ENCODE measurements at regions not wholly inside any gene's neighbourhood (a gene's known extent, or its start where the extent isn't known, plus 50 kb on each side); places are given as distances from the start of the nearest gene placed in this dataset.

- no peak for DNase-seq (ENCODE audit: extremely low read depth, low read depth)
Measured at GRCh38 chr2:16314691-16315457, 350.8 kb downstream of the CYRIA start.

GRCh38 chr2:16314001-16314400 is 351.6 kb downstream of the CYRIA start:
- TF ChIP-seq CTCF (IDR thresholded peaks at IDR 0.05; ENCODE audit: low read depth, low read length): no peak
- DNase-seq (ENCODE audit: extremely low read depth, low read depth): no peak

More at GRCh38 chr2:16314691-16315457, 350.8 kb downstream of the CYRIA start:
- no peak for TF ChIP-seq CTCF (IDR thresholded peaks at IDR 0.05; ENCODE audit: low read depth, low read length)

GRCh38 chr2:16313235-16313975 is 352.2 kb downstream of the CYRIA start:
- no peak for DNase-seq (ENCODE audit: extremely low read depth, low read depth)
- no peak for TF ChIP-seq CTCF (IDR thresholded peaks at IDR 0.05; ENCODE audit: low read depth, low read length)

GRCh38 chr2:16312771-16313170 is 352.9 kb downstream of the CYRIA start:
- no peak for TF ChIP-seq CTCF (IDR thresholded peaks at IDR 0.05; ENCODE audit: low read depth, low read length)
- no peak for DNase-seq (ENCODE audit: extremely low read depth, low read depth)

GRCh38 chr2:16311521-16312440 is 353.9 kb downstream of the CYRIA start:
- no peak for DNase-seq (ENCODE audit: extremely low read depth, low read depth)
- TF ChIP-seq CTCF (IDR thresholded peaks at IDR 0.05; ENCODE audit: low read depth, low read length): no peak

- no peak for TF ChIP-seq CTCF (IDR thresholded peaks at IDR 0.05; ENCODE audit: low read depth, low read length)
- no peak for DNase-seq (ENCODE audit: extremely low read depth, low read depth)
Measured at GRCh38 chr2:16308816-16309215, 356.8 kb downstream of the CYRIA start.
